HEK293T (cell line): ENCODE measurements at regions not wholly inside any gene's neighbourhood (a gene's known extent, or its start where the extent isn't known, plus 50 kb on each side); places are given as distances from the start of the nearest gene placed in this dataset.

Experiments used
- CTCF ChIA-PET: fragments of 350-600 bp; formaldehyde crosslinking; extraction: SDS; loops from one replicate; lab custom pipeline; 2021; ENCODE audit warnings: antibody characterized with exemption, inconsistent platforms; lab: Yijun Ruan, JAX
- POLR2A ChIA-PET: fragments of 350-600 bp; formaldehyde crosslinking; extraction: SDS; loops from one replicate; lab custom pipeline; 2020; ENCODE audit warnings: antibody characterized with exemption, inconsistent platforms; lab: Yijun Ruan, JAX
- DNase-seq: peaks from one replicate; pipeline ENCODE4 v3.0.0; 2012; ENCODE audit warnings: mixed read lengths; ENCODE audit errors: extremely low spot score
- ARNT ChIP-seq: fragments of 450-650 bp; IDR thresholded peaks from 2 replicates; pipeline ENCODE4 v1.6.1; 2017; ENCODE audit warnings: mild to moderate bottlenecking
- BHLHE40 ChIP-seq: fragments of 450-650 bp; IDR thresholded peaks from 2 replicates; pipeline ENCODE4 v1.6.1; 2016; ENCODE audit warnings: mild to moderate bottlenecking, moderate library complexity, borderline replicate concordance
- CTBP1 ChIP-seq: fragments of 450-650 bp; IDR thresholded peaks from 2 replicates; pipeline ENCODE4 v1.6.1; 2016; ENCODE audit warnings: borderline replicate concordance
- ELF4 ChIP-seq: fragments of 450-650 bp; IDR thresholded peaks from 2 replicates; pipeline ENCODE4 v1.6.1; 2017; ENCODE audit warnings: antibody characterized with exemption
- FOXA1 ChIP-seq: fragments of 450-650 bp; IDR thresholded peaks from 2 replicates; pipeline ENCODE4 v1.6.1; 2016; ENCODE audit warnings: mild to moderate bottlenecking
- FOXK2 ChIP-seq: fragments of 450-650 bp; IDR thresholded peaks from 2 replicates; pipeline ENCODE4 v1.6.1; 2016; ENCODE audit warnings: mild to moderate bottlenecking
- FOXM1 ChIP-seq: fragments of 450-650 bp; IDR thresholded peaks from 2 replicates; pipeline ENCODE4 v1.6.1; 2017; ENCODE audit warnings: mild to moderate bottlenecking, borderline replicate concordance
- HDGF ChIP-seq: fragments of 450-650 bp; IDR thresholded peaks from 2 replicates; pipeline ENCODE4 v1.6.1; 2017; ENCODE audit warnings: antibody characterized with exemption, borderline replicate concordance
- L3MBTL2 ChIP-seq: fragments of 450-650 bp; conservative IDR thresholded peaks from 2 replicates; pipeline ENCODE4 v1.6.1; 2016; ENCODE audit warnings: mild to moderate bottlenecking
- LEF1 ChIP-seq: fragments of 450-650 bp; IDR thresholded peaks from 2 replicates; pipeline ENCODE4 v1.6.1; 2017; ENCODE audit warnings: mild to moderate bottlenecking, borderline replicate concordance
- NFRKB ChIP-seq: fragments of 450-650 bp; IDR thresholded peaks from 2 replicates; pipeline ENCODE4 v1.6.1; 2016; ENCODE audit warnings: mild to moderate bottlenecking, moderate library complexity
- PKNOX1 ChIP-seq: fragments of 450-650 bp; IDR thresholded peaks from 2 replicates; pipeline ENCODE4 v1.6.1; 2016
- SP1 ChIP-seq: fragments of 450-650 bp; IDR thresholded peaks from 2 replicates; pipeline ENCODE4 v1.6.1; 2017
- SUZ12 ChIP-seq: fragments of 450-650 bp; IDR thresholded peaks from 2 replicates; pipeline ENCODE4 v1.6.1; 2016; ENCODE audit warnings: mild to moderate bottlenecking
- TARDBP ChIP-seq: fragments of 450-650 bp; IDR thresholded peaks from 2 replicates; pipeline ENCODE4 v1.6.1; 2016
- ZNF384 ChIP-seq: fragments of 450-650 bp; IDR thresholded peaks from 2 replicates; pipeline ENCODE4 v1.6.1; 2016

GRCh38 chr20:52899041-52899608 is 73.0 kb upstream of the TSHZ2 start:
- no peak for DNase-seq
- no peak for TF ChIP-seq ARNT
- TF ChIP-seq TARDBP: no peak
- TF ChIP-seq FOXA1: no peak
- no peak for TF ChIP-seq CTBP1
- no peak for TF ChIP-seq BHLHE40
- TF ChIP-seq NFRKB: no peak
- TF ChIP-seq L3MBTL2: no peak
- TF ChIP-seq LEF1: no peak
- TF ChIP-seq PKNOX1: no peak
- no peak for TF ChIP-seq FOXK2
- no peak for TF ChIP-seq ZNF384
- TF ChIP-seq SUZ12: no peak
- no peak for TF ChIP-seq FOXM1
- POLR2A ChIA-PET: no interaction called here
- CTCF ChIA-PET: no interaction called here

GRCh38 chr20:52896348-52896747 is 75.8 kb upstream of the TSHZ2 start:
- CTCF ChIA-PET: no interaction called here
- no peak for DNase-seq
- POLR2A ChIA-PET: no interaction called here
- no peak for TF ChIP-seq FOXK2
- TF ChIP-seq FOXA1: no peak
- TF ChIP-seq LEF1: no peak
- no peak for TF ChIP-seq PKNOX1
- no peak for TF ChIP-seq HDGF
- TF ChIP-seq SP1: no peak
- no peak for TF ChIP-seq TARDBP
- TF ChIP-seq SUZ12: no peak
- no peak for TF ChIP-seq NFRKB
- no peak for TF ChIP-seq FOXM1
- TF ChIP-seq L3MBTL2: no peak
- TF ChIP-seq CTBP1: no peak
- TF ChIP-seq BHLHE40: no peak
- no peak for TF ChIP-seq ZNF384
- TF ChIP-seq ARNT: no peak
- TF ChIP-seq ELF4: no peak

GRCh38 chr20:52895701-52896100 is 76.5 kb upstream of the TSHZ2 start:
- no peak for DNase-seq
- CTCF ChIA-PET: no interaction called here
- POLR2A ChIA-PET: no interaction called here
- no peak for TF ChIP-seq FOXM1
- no peak for TF ChIP-seq BHLHE40
- TF ChIP-seq LEF1: no peak
- TF ChIP-seq FOXK2: no peak
- no peak for TF ChIP-seq CTBP1
- TF ChIP-seq NFRKB: no peak
- TF ChIP-seq TARDBP: no peak
- TF ChIP-seq ZNF384: no peak
- no peak for TF ChIP-seq PKNOX1
- TF ChIP-seq HDGF: no peak
- TF ChIP-seq SP1: no peak
- no peak for TF ChIP-seq ELF4
- TF ChIP-seq SUZ12: no peak
- TF ChIP-seq ARNT: no peak
- TF ChIP-seq FOXA1: no peak
- TF ChIP-seq L3MBTL2: no peak

- TF ChIP-seq FOXK2 (no peak), HDGF (no peak), LEF1 (no peak), BHLHE40 (no peak), ZNF384 (no peak)
- DNase-seq: no peak
- CTCF ChIA-PET: no interaction called here
- POLR2A ChIA-PET: no interaction called here
These were observed 76.9 kb upstream of the TSHZ2 start for GRCh38 chr20:52895235-52895634.

GRCh38 chr20:52893498-52893897 is 78.7 kb upstream of the TSHZ2 start:
- TF ChIP-seq L3MBTL2 (no peak), ARNT (no peak), FOXM1 (no peak), PKNOX1 (no peak)
- POLR2A ChIA-PET: no interaction called here
- no peak for DNase-seq
- CTCF ChIA-PET: no interaction called here

GRCh38 chr20:52892023-52892422 is 80.1 kb upstream of the TSHZ2 start:
- TF ChIP-seq FOXK2 (no peak), SUZ12 (no peak), L3MBTL2 (no peak), TARDBP (no peak), ELF4 (no peak), ZNF384 (no peak), PKNOX1 (no peak), FOXA1 (no peak), SP1 (no peak)
- CTCF ChIA-PET: no interaction called here
- DNase-seq: no peak
- POLR2A ChIA-PET: no interaction called here
